CD1c-positive myeloid dendritic cell (primary cell): ENCODE measurements at regions not wholly inside any gene's neighbourhood (a gene's known extent, or its start where the extent isn't known, plus 50 kb on each side); places are given as distances from the start of the nearest gene placed in this dataset.

Experiments
- DNase-seq: peaks from one replicate; pipeline ENCODE4 v3.0.0-alpha.2; 2016; ENCODE audit errors: extremely low spot score

DNA sequence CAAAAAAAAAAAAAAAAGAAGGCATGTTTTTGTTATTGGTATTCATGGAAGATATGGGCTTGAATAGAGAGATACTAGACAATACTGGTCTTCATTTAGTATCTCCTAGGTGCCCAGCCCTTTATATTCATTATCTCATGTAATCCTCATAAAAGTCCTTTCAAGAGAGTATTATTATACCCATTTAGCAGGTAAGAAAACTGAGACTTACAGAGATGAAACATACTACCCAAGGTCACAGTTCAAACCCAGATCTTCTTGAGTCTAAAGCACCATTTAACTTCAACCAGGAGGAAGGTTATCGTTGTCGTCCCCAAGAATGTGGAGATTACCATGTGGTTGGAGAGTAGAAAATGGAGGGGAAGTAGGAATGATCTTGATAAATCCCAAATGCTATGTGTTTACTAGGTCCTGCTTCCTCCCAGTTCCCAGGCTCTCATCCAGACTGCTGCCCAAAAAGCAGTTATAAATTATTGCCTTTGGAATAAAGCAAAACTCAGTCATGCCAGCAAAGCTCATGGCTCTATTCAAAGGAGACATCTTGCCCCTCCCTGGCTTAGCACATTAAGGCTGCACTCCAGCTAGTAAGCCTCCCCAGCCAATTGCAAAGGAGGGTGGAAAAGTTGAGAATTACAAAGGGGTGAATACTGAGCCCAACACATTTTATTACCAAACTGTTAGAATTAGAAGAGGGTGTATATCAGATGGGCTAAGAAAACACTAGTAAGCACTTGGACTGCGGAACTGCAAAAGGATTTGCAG is 163.9 kb downstream of the PIK3R1 start:
- DNase-seq: no peak

DNA sequence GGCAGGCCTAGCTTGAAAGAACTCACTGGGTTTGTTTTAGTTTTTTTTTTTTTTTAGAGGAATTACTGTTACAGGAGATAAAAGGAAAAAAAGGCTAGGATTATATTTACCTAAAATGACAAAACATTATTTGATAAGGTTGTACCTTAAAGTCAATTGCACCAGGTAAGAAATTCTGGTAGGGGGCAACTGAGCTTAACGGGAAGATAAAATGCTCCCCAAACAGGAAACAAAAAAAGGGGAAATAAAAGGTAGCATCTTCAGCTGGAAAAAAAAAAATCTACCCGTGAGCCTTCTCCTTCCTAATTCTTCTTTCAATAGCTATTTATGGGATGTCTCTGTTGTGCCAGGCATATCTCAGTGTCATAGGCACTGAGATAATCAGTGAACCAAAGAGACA is 164.5 kb downstream of the PIK3R1 start:
- no peak for DNase-seq

GRCh38 chr5:68381060-68381459 is 165.5 kb downstream of the PIK3R1 start:
- DNase-seq: no peak

DNA sequence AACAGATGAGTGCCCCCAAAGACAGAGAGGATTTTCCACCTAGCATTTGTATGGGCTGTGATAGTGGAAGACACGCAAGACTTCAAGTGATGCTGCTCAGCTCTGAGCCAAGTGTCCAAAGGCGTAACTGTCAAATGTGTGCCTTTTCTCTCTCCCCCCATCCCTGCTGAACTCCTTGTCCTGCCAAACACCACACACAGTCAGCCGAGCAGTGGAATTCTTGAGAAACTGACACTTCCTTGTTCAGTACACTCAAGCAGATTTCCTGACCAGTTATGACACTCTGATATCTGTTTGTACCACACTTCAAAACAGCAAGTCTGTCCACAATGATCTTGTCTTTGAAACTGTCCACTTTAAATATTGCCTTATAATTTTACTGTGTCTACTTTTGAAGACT is 166.4 kb downstream of the PIK3R1 start:
- peak; percentile 31 for DNase-seq

DNA sequence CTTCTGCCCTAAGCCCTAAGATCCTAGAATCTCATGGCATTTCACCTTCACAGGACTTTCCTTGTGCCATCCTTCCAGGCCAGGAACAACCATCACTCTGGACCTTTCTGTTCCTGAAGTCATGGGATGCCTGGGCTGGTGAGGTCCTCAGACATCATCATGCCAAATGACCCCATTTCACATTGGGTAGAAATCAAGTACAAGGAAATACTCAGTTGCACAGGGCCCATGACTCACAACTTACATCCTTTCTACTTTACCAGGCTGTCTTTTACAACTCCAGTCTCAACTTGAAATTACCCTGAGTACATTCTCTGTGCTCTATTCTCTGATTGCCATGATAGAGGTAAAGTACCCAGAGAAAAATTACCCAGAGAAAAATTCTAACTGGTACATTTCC is 167.1 kb downstream of the PIK3R1 start:
- DNase-seq: no peak

- no peak for DNase-seq
Measured at GRCh38 chr5:68383888-68384310, 168.3 kb downstream of the PIK3R1 start.

DNA sequence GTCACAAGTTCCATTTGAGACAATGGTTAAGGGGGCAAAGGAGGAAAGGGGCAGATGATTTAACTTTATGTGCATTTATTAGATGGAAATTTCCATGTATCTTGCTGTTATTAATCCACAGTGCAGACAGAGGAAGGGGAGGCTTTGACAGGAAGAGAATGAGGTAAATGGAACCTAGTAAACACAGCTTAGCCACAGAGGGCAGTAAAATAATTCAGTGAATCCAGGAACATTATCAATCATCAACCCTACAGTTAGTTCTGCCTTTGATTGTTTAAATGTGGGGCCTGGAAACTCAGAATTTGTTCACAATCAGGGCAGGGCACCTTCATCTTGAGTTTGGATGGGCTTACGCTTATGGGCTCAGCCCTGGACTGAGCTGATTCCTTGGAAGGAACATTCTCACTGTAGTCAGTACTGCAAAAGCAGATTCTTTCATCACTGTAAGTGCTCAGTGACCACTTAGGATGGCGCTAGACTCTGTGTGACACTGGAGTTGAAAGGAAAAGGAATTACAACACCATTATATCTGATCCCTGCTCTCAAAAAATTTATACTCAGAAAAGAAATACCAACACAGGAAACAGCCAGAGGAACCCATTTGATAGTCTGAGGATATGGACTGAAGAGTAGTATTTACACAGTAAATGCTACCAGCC is 169.5 kb downstream of the PIK3R1 start:
- no peak for DNase-seq

DNA sequence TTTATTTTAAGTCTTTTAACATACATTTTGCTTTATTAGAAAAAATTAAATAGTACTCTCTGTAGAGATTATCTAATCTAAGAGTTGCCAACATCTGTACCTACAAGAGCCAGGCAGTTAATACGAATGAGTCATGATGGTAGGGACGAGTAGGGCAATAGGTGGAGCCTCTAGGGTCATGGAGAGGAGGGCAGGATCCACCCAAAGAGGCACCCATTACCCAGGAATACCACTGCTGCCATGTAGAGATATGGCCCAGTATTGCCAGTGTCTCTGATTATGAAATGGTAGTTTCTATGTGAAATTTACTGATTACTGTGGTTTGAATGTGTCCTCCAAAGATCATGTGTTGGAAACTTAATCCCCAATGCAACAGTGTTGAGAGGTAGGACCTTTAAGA is 170.4 kb downstream of the PIK3R1 start:
- no peak for DNase-seq

DNA sequence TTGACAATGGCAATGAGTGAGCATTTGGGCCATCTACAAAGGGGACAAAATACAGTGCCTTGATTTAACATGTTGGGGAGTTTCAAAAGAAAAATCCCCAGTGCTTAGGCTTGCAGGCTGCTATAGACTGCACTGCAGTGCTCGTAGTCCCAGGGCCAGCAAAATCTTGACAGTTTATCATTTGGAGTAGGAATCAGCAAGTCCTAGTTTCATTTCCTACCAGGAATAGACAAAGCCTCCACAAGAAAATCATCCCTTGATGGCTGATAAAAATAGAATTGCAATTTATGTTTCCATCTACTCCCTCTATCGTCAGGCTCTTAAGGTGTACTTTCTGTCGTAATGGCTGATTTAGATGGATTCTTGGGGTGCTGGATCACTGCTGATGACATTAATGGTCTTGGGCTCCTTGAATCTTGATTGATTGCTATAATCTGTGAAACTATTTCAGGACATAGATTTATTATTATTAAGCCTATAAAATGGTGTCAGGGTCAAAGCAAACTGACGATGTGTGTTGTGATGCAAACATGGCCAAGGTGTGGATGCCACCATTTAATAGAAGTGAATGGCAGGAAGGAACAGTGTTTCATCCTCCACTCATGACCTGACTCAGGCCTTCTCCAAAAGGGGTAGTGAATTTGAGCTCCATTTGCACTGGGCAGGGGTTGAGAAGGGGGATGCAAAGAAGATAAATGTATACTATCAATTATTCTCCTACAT is 171.7 kb downstream of the PIK3R1 start:
- no peak for DNase-seq

GRCh38 chr5:68389618-68390017 is 174.1 kb downstream of the PIK3R1 start:
- no peak for DNase-seq

- DNase-seq: peak; percentile 6
Measured at GRCh38 chr5:68392617-68393016, 177.1 kb downstream of the PIK3R1 start.

GRCh38 chr5:68395302-68395701 is 179.7 kb downstream of the PIK3R1 start:
- no peak for DNase-seq

- DNase-seq: no peak
Measured at GRCh38 chr5:68395926-68396511, 180.5 kb downstream of the PIK3R1 start.

DNA sequence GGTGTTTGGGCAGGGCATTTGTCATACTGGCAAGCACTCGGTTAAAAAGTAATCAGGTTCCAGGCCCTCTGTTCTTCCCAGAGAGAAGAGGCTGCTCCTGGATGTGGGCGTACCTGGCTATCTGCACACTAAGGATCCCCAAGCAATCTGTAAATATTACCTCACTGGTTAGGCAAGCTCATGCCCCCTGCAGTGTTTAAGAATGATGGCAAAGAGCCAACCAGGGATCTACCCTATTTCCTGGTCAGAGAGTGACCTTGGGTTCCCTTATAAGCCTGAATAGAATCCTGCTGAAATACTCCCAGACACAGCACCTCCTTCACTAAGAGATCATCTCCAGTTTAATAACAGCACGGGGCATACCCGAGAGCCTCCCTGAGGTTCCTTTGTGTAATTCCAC is 181.2 kb downstream of the PIK3R1 start:
- no peak for DNase-seq

GRCh38 chr5:68398146-68398812 is 182.7 kb downstream of the PIK3R1 start:
- no peak for DNase-seq

GRCh38 chr5:68403301-68403700 is 187.7 kb downstream of the PIK3R1 start:
- DNase-seq: no peak

DNA sequence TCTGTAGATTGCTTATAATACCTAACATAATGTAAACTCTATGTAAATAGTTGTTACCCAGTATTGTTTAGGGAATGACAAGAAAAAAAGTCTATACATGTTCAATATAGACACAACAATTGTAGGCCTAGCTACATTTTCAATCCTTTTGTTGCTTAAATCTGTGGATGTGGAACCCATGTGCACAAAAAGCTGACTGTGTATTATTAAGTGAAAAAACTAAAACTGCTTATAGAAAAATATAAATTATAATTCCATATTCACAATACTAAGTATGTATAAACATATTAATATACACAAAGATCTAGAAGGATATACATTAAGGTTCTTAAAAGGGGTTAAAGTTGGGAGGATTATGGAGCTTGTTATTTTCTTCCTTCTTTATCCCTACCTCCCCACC is 188.7 kb downstream of the PIK3R1 start:
- DNase-seq: no peak

DNA sequence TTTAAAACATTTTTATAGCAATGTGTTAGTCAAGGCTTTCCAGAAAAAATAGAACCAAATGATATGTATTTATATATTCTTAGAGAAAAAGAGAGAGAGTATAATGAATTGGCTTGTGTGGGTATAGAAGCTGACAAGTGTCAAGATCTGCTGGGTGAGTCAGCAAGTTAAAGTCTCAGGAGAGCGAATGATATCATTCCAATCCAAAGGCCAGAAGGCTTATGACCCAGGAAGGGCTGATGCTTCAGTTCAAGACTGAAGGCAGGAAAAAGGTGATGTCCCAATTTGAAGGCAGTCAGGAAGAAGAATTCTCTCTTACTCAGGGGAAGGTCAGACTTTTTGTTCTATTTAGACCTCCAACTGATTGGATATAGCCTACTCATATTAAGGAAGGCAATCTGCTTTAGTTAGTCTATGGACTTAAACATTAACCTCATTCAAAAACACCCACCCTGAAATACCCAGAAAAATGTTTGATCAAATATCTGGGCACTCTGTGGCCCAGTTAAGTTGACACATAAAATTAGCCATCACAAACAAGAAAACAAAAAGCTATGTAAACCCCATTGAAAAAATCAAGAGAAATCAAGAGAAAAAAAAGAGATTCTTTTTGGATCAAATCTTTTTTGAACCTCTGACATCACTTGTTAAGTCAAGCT is 189.6 kb downstream of the PIK3R1 start:
- no peak for DNase-seq

DNA sequence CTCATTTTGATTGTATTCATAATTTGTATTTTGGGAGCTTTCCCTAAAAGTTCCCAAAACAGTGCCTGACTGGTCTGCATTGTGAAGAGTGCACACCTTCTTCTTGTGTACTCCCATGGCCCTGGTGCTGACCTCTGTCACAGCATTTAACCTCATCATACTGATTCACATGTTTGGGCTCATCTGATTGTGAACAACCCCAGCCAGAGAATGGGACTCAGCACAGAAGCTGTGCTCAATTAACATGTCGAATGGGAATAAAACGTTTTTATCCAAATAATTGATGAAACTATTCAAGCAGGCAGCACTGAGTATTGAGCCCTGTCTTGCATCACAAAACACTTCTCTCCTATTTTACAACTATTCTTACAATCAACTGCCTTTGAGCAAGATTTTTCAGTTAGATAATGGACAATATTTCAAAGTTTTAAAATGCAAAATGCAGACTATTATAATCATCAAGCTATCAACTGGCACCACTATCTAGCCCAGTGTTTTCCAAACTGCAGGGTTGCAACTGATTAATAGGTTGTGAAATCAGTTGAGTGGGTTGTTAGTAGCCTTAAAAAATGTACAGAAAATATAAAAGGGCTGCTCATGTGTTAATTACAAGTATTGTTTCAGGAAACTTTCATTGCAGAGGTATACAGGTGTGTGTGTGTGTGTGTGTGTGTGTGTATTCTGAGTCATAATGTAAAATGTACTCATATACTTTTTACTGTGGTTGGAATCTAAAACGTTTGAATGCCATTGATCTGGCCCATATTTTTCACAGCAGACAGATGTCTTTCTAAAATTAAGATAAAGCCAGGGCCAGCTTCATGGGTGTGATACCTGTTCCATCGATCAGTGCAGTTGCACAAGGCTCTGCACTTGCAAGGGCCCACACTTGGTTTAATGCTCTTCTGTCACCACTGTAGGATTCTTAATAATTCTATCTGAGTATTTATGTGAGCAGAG is 190.5 kb downstream of the PIK3R1 start:
- DNase-seq: no peak

- peak; percentile 24 for DNase-seq
Measured at GRCh38 chr5:68406767-68407241, 191.2 kb downstream of the PIK3R1 start.
